ENCODE measurements at regions not wholly inside any gene's neighbourhood (a gene's known extent, or its start where the extent isn't known, plus 50 kb on each side); places are given as distances from the start of the nearest gene placed in this dataset.
"Not testable (repeated sequence)": the region's sequence is repeated elsewhere in the genome, so short reads cannot be mapped to it uniquely, and the experiment has no call there.

- H3K27me3 ChIP-seq (ENCODE audit: control insufficient read depth, insufficient read depth, low read length): no peaks in the 10 kb centered on the region
- H3K9me3 ChIP-seq (ENCODE audit: control insufficient read depth, insufficient read depth, low read depth, low read length): no peaks in the 10 kb centered on the region
- H3K4me1 ChIP-seq (ENCODE audit: control insufficient read depth, insufficient read depth, low read length): no peaks in the 10 kb centered on the region
- H3K27ac ChIP-seq (ENCODE audit: low read depth, low read length): no peak overlapping the region
- no peak overlapping the region for H3K4me3 ChIP-seq (ENCODE audit: low read depth, low read length)
- no peak overlapping the region for H3K9ac ChIP-seq (ENCODE audit: low read length)
- H3K36me3 ChIP-seq (ENCODE audit: control insufficient read depth, insufficient read depth, low read length): no peaks in the 10 kb centered on the region
Observed at GRCh38 chr6:22766979-22767378, 197.6 kb downstream of the HDGFL1 start.

DNA sequence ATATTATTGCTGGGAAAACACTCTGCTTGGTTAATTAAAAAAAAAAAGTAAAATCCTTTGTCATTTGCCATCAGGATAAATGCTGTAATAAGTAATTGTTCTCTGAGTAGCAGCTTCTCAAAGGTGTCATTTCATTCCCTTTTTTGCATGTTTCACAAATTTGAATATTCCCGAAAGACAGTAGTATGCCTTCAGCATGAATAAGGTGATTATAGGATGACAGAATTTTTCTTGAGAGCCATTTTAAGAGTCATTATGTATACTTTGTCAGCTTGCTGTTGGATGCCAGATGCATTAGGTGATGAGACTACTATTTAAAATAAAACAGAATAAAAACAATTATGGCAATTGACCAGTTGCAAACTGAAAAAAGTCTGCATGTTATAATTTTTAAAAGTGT, 200.7 kb downstream of the HDGFL1 start:
- Histone ChIP-seq H3K4me1 (ENCODE audit: control insufficient read depth, insufficient read depth, low read length) (no peaks in the 10 kb centered on the region), H3K9ac (ENCODE audit: low read length) (no peak overlapping the region), H3K27me3 (ENCODE audit: control insufficient read depth, insufficient read depth, low read length) (no peaks in the 10 kb centered on the region), H3K4me3 (ENCODE audit: low read depth, low read length) (no peak overlapping the region), H3K36me3 (ENCODE audit: control insufficient read depth, insufficient read depth, low read length) (no peaks in the 10 kb centered on the region), H3K27ac (ENCODE audit: low read depth, low read length) (no peak overlapping the region), H3K9me3 (ENCODE audit: control insufficient read depth, insufficient read depth, low read depth, low read length) (no peaks in the 10 kb centered on the region)

GRCh38 chr6:22774129-22774528, 204.8 kb downstream of the HDGFL1 start:
- no peak overlapping the region for H3K27ac ChIP-seq (ENCODE audit: low read depth, low read length)
- H3K27me3 ChIP-seq (ENCODE audit: control insufficient read depth, insufficient read depth, low read length): no peaks in the 10 kb centered on the region
- no peak overlapping the region for H3K9ac ChIP-seq (ENCODE audit: low read length)
- H3K4me3 ChIP-seq (ENCODE audit: low read depth, low read length): no peak overlapping the region
- peaks cover 25% of the 10 kb centered on the region for H3K9me3 ChIP-seq (ENCODE audit: control insufficient read depth, insufficient read depth, low read depth, low read length)
- H3K36me3 ChIP-seq (ENCODE audit: control insufficient read depth, insufficient read depth, low read length): no peaks in the 10 kb centered on the region
- no peaks in the 10 kb centered on the region for H3K4me1 ChIP-seq (ENCODE audit: control insufficient read depth, insufficient read depth, low read length)

- not testable (repeated sequence) for H3K27me3 ChIP-seq (ENCODE audit: control insufficient read depth, insufficient read depth, low read length); H3K4me3 ChIP-seq (ENCODE audit: low read depth, low read length); H3K27ac ChIP-seq (ENCODE audit: low read depth, low read length); H3K36me3 ChIP-seq (ENCODE audit: control insufficient read depth, insufficient read depth, low read length); H3K4me1 ChIP-seq (ENCODE audit: control insufficient read depth, insufficient read depth, low read length); H3K9ac ChIP-seq (ENCODE audit: low read length)
- peaks cover 44% of the 10 kb centered on the region for H3K9me3 ChIP-seq (ENCODE audit: control insufficient read depth, insufficient read depth, low read depth, low read length)
Observed at GRCh38 chr6:22778438-22778837, 209.1 kb downstream of the HDGFL1 start.

- Histone ChIP-seq H3K27ac (ENCODE audit: low read depth, low read length) (no peak overlapping the region), H3K9ac (ENCODE audit: low read length) (no peak overlapping the region), H3K4me1 (ENCODE audit: control insufficient read depth, insufficient read depth, low read length) (no peaks in the 10 kb centered on the region), H3K4me3 (ENCODE audit: low read depth, low read length) (no peak overlapping the region), H3K36me3 (ENCODE audit: control insufficient read depth, insufficient read depth, low read length) (no peaks in the 10 kb centered on the region), H3K27me3 (ENCODE audit: control insufficient read depth, insufficient read depth, low read length) (no peaks in the 10 kb centered on the region), H3K9me3 (ENCODE audit: control insufficient read depth, insufficient read depth, low read depth, low read length) (peaks cover 44% of the 10 kb centered on the region)
Observed at GRCh38 chr6:22779062-22779461, 209.7 kb downstream of the HDGFL1 start.

- Histone ChIP-seq H3K27ac (ENCODE audit: low read depth, low read length) (no peak overlapping the region), H3K4me3 (ENCODE audit: low read depth, low read length) (no peak overlapping the region), H3K4me1 (ENCODE audit: control insufficient read depth, insufficient read depth, low read length) (peaks cover 5% of the 10 kb centered on the region; the same call in 1 of the 2 replicates), H3K9me3 (ENCODE audit: control insufficient read depth, insufficient read depth, low read depth, low read length) (peaks cover 21% of the 10 kb centered on the region), H3K27me3 (ENCODE audit: control insufficient read depth, insufficient read depth, low read length) (no peaks in the 10 kb centered on the region), H3K9ac (ENCODE audit: low read length) (no peak overlapping the region), H3K36me3 (ENCODE audit: control insufficient read depth, insufficient read depth, low read length) (no peaks in the 10 kb centered on the region)
Observed at GRCh38 chr6:22783931-22784330, 214.6 kb downstream of the HDGFL1 start.

DNA sequence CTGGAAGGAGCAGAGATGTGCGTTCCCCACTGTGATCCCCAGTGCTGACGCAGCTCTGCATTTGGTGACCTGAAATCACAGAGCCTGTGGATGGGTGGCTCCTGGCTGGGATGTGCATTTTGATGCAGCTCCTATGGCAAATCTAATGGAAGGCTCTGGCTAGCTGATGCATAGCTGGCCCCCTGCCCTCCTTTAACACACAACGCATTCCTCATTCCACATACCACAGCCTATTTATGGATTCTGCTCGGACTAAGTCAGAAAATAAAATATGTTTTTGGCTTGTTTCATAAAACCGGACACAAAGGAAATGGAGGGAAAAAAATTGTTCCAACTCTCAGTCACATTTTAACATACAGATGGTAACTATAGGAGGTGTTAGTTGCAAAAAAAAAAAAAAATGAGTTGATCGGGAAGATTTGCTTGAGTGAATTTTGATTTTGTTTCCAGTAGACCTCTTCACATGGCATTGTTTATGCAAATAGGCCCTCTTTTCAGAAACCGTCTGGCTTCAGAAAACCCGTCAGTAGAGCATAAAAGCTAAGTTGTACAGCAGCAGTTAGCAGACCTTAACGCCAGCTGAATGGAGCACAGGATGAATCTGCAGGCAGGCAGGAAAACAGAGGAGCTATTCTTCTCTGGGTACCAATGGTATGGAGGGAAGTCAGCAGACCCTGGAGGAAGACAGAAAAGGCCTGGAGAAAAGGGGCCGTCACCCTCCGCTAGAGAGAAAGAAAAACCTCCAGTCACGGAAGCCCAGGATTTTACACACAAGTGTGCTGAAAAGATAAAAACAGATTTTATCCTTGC, 215.4 kb downstream of the HDGFL1 start:
- no peak overlapping the region for H3K9ac ChIP-seq (ENCODE audit: low read length)
- no peak overlapping the region for H3K27ac ChIP-seq (ENCODE audit: low read depth, low read length)
- no peaks in the 10 kb centered on the region for H3K27me3 ChIP-seq (ENCODE audit: control insufficient read depth, insufficient read depth, low read length)
- peaks cover 12% of the 10 kb centered on the region for H3K9me3 ChIP-seq (ENCODE audit: control insufficient read depth, insufficient read depth, low read depth, low read length)
- peaks cover 5% of the 10 kb centered on the region; the same call in 1 of the 2 replicates for H3K4me1 ChIP-seq (ENCODE audit: control insufficient read depth, insufficient read depth, low read length)
- H3K4me3 ChIP-seq (ENCODE audit: low read depth, low read length): no peak overlapping the region
- no peaks in the 10 kb centered on the region for H3K36me3 ChIP-seq (ENCODE audit: control insufficient read depth, insufficient read depth, low read length)

DNA sequence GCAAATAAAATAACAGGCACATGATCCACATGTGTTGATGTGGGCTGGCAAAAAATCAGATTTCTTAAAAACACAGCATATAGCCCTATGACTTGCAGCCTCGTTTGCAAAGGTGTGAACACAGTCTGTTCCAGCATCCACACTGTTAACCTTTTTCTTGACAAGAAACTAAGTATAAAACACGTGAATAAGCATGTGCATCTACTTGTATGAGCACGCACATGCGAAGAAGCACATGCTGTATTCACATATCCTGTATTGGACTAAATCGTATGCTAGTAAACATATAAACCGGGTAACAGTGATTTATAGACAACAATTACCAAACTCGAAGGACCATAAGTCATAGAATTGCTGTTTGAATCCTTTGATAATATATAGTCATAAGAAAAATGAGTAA, 218.7 kb downstream of the HDGFL1 start:
- Histone ChIP-seq H3K9me3 (ENCODE audit: control insufficient read depth, insufficient read depth, low read depth, low read length) (0 out of 2 replicates have a peak, but pooled peaks cover 2% of the 10 kb centered on the region), H3K27me3 (ENCODE audit: control insufficient read depth, insufficient read depth, low read length) (no peaks in the 10 kb centered on the region), H3K9ac (ENCODE audit: low read length) (no peak overlapping the region), H3K4me1 (ENCODE audit: control insufficient read depth, insufficient read depth, low read length) (peaks cover 5% of the 10 kb centered on the region; the same call in 1 of the 2 replicates), H3K36me3 (ENCODE audit: control insufficient read depth, insufficient read depth, low read length) (no peaks in the 10 kb centered on the region), H3K4me3 (ENCODE audit: low read depth, low read length) (no peak overlapping the region), H3K27ac (ENCODE audit: low read depth, low read length) (no peak overlapping the region)

GRCh38 chr6:22789315-22789714, 219.9 kb downstream of the HDGFL1 start:
- H3K9ac ChIP-seq (ENCODE audit: low read length): no peak overlapping the region
- peaks cover 5% of the 10 kb centered on the region; the same call in 1 of the 2 replicates for H3K4me1 ChIP-seq (ENCODE audit: control insufficient read depth, insufficient read depth, low read length)
- peaks cover 7% of the 10 kb centered on the region; the same call in 1 of the 2 replicates for H3K9me3 ChIP-seq (ENCODE audit: control insufficient read depth, insufficient read depth, low read depth, low read length)
- no peaks in the 10 kb centered on the region for H3K36me3 ChIP-seq (ENCODE audit: control insufficient read depth, insufficient read depth, low read length)
- H3K4me3 ChIP-seq (ENCODE audit: low read depth, low read length): no peak overlapping the region
- H3K27me3 ChIP-seq (ENCODE audit: control insufficient read depth, insufficient read depth, low read length): no peaks in the 10 kb centered on the region
- no peak overlapping the region for H3K27ac ChIP-seq (ENCODE audit: low read depth, low read length)

DNA sequence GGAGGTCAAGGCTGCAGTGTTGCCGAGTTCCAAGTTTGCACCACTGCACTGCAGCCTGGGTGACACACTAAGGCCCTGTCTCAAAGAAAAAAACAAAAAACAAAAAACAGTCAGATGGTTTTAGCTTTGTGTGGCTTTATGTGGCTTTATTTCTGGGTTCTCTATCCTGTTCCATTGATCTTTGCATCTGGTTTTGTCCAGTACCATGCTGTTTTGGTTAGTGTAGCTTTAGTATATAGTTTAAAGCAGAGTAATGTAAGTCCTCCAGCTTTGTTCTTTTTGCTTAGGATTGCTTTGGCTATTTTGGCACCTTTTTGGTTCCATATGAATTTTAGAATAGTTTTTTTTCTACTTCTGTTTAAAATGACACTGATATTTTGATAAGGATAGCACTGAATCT, 225.5 kb downstream of the HDGFL1 start:
- Histone ChIP-seq H3K9ac (ENCODE audit: low read length) (no peak overlapping the region), H3K27me3 (ENCODE audit: control insufficient read depth, insufficient read depth, low read length) (no peaks in the 10 kb centered on the region), H3K9me3 (ENCODE audit: control insufficient read depth, insufficient read depth, low read depth, low read length) (peaks cover 20% of the 10 kb centered on the region), H3K4me3 (ENCODE audit: low read depth, low read length) (no peak overlapping the region), H3K36me3 (ENCODE audit: control insufficient read depth, insufficient read depth, low read length) (no peaks in the 10 kb centered on the region), H3K27ac (ENCODE audit: low read depth, low read length) (no peak overlapping the region), H3K4me1 (ENCODE audit: control insufficient read depth, insufficient read depth, low read length) (no peaks in the 10 kb centered on the region)

DNA sequence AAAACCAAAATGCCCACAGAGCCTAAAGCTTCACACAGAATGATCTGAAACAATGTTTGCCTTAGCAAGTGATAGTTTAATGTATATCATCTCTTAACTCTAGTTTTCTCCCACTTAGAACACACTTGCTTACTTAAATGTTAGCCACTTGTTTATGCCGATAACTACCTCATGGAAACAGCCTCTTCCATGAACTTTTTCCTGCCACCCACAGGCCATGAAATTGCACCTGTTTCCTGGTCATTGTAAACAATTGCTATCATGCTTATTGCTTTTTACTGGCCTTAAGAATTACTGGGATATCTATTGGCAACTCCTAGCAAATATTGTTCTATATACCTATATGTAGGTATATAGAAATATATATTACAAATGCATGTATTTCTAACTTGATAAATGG, 231.1 kb downstream of the HDGFL1 start:
- Histone ChIP-seq H3K9ac (ENCODE audit: low read length) (no peak overlapping the region), H3K4me3 (ENCODE audit: low read depth, low read length) (no peak overlapping the region), H3K27me3 (ENCODE audit: control insufficient read depth, insufficient read depth, low read length) (no peaks in the 10 kb centered on the region), H3K4me1 (ENCODE audit: control insufficient read depth, insufficient read depth, low read length) (no peaks in the 10 kb centered on the region), H3K27ac (ENCODE audit: low read depth, low read length) (no peak overlapping the region), H3K36me3 (ENCODE audit: control insufficient read depth, insufficient read depth, low read length) (no peaks in the 10 kb centered on the region), H3K9me3 (ENCODE audit: control insufficient read depth, insufficient read depth, low read depth, low read length) (peaks cover 1% of the 10 kb centered on the region)

Measured in HUES6 (cell line).